SK-N-SH treated with all-trans-retinoic acid at 6 μM for 48 hours (cell line): ENCODE measurements at regions not wholly inside any gene's neighbourhood (a gene's known extent, or its start where the extent isn't known, plus 50 kb on each side); places are given as distances from the start of the nearest gene placed in this dataset.

Experiments
- ATAC-seq: fragments of 200-7000 bp; cut with Tn5 transposase; 3 replicates; pipeline ENCODE4 v1.9.1; 2020; ENCODE audit warnings: mild to moderate bottlenecking, moderate library complexity
- BACH2 ChIP-seq: fragments of 250-450 bp; sonication (Bioruptor Pico); IDR thresholded peaks from 2 replicates; pipeline ENCODE4 v1.9.0; 2021; ENCODE audit warnings: mild to moderate bottlenecking, borderline replicate concordance
- CSDC2 ChIP-seq: fragments of 250-450 bp; sonication (Bioruptor Pico); IDR thresholded peaks from 2 replicates; pipeline ENCODE4 v1.5.0; 2020; ENCODE audit warnings: mild to moderate bottlenecking, moderate library complexity
- ESRRG ChIP-seq: fragments of 250-450 bp; sonication (Bioruptor Pico); IDR thresholded peaks from 2 replicates; pipeline ENCODE4 v1.6.1; 2021; ENCODE audit warnings: mild to moderate bottlenecking
- GLIS3 ChIP-seq: fragments of 250-450 bp; sonication (Bioruptor Pico); IDR thresholded peaks from 2 replicates; pipeline ENCODE4 v1.5.0; 2020; ENCODE audit warnings: mild to moderate bottlenecking, moderate library complexity
- ISL1 ChIP-seq: fragments of 250-450 bp; sonication (Bioruptor Pico); IDR thresholded peaks from 2 replicates; pipeline ENCODE4 v2.1.2; 2022; ENCODE audit warnings: mild to moderate bottlenecking, moderate library complexity
- OSR1 ChIP-seq: fragments of 250-450 bp; sonication (Bioruptor Pico); IDR thresholded peaks from 2 replicates; pipeline ENCODE4 v1.8.0; 2022; ENCODE audit warnings: moderate library complexity, mild to moderate bottlenecking, inconsistent platforms
- RARB ChIP-seq: fragments of 250-450 bp; sonication (Bioruptor Pico); IDR thresholded peaks from 2 replicates; pipeline ENCODE4 v1.8.0; 2021; ENCODE audit warnings: mild to moderate bottlenecking, moderate library complexity
- SNAI2 ChIP-seq: fragments of 250-450 bp; sonication (Bioruptor Pico); IDR thresholded peaks from 2 replicates; pipeline ENCODE4 v1.5.0; 2020; ENCODE audit warnings: mild to moderate bottlenecking, moderate library complexity
- TCF4 ChIP-seq: fragments of 250-450 bp; sonication (Bioruptor Pico); IDR thresholded peaks from 2 replicates; pipeline ENCODE4 v1.8.0; 2021; ENCODE audit warnings: mild to moderate bottlenecking, moderate library complexity, borderline replicate concordance
- TOX ChIP-seq: fragments of 250-450 bp; sonication (Bioruptor Pico); IDR thresholded peaks from 2 replicates; pipeline ENCODE4 v1.8.0; 2021; ENCODE audit warnings: mild to moderate bottlenecking, moderate library complexity, borderline replicate concordance
- ZC3H10 ChIP-seq: fragments of 250-450 bp; sonication (Bioruptor Pico); IDR thresholded peaks from 2 replicates; pipeline ENCODE4 v1.5.1; 2021; ENCODE audit warnings: mild to moderate bottlenecking, moderate library complexity
- ZFP3 ChIP-seq: fragments of 250-450 bp; sonication (Bioruptor Pico); IDR thresholded peaks from 2 replicates; pipeline ENCODE4 v1.5.0; 2020; ENCODE audit warnings: mild to moderate bottlenecking, moderate library complexity
- ZFP30 ChIP-seq: fragments of 450-650 bp; formaldehyde crosslinking; IDR thresholded peaks from 2 replicates; pipeline ENCODE4 v1.5.0; 2022; ENCODE audit warnings: mild to moderate bottlenecking, moderate library complexity
- ZNF70 ChIP-seq: fragments of 450-650 bp; formaldehyde crosslinking; IDR thresholded peaks from 2 replicates; pipeline ENCODE4 v1.5.0; 2020; ENCODE audit warnings: mild to moderate bottlenecking, moderate library complexity
- ZNF8 ChIP-seq: fragments of 450-650 bp; formaldehyde crosslinking; IDR thresholded peaks from 2 replicates; pipeline ENCODE4 v1.5.0; 2020; ENCODE audit warnings: mild to moderate bottlenecking, moderate library complexity
- TF ChIP-seq, protein P1 (sequence below): fragments of 250-450 bp; sonication (Bioruptor Pico); IDR thresholded peaks from 2 replicates; pipeline ENCODE4 v1.5.0; 2020; ENCODE audit warnings: mild to moderate bottlenecking, moderate library complexity
- TF ChIP-seq, protein P2 (sequence below): fragments of 250-450 bp; sonication (Bioruptor Pico); IDR thresholded peaks from 2 replicates; pipeline ENCODE4 v1.5.1; 2020; ENCODE audit warnings: low read depth, mild to moderate bottlenecking, moderate library complexity
- TF ChIP-seq, protein P3 (sequence below): fragments of 250-450 bp; sonication (Bioruptor Pico); IDR thresholded peaks from 2 replicates; pipeline ENCODE4 v1.8.0; 2020; ENCODE audit warnings: mild to moderate bottlenecking, moderate library complexity, borderline replicate concordance
- TF ChIP-seq, protein P4 (sequence below): fragments of 250-450 bp; sonication (Bioruptor Pico); IDR thresholded peaks from 2 replicates; pipeline ENCODE4 v1.8.0; 2021; ENCODE audit warnings: low read depth, mild to moderate bottlenecking, moderate library complexity, borderline replicate concordance

DNA sequence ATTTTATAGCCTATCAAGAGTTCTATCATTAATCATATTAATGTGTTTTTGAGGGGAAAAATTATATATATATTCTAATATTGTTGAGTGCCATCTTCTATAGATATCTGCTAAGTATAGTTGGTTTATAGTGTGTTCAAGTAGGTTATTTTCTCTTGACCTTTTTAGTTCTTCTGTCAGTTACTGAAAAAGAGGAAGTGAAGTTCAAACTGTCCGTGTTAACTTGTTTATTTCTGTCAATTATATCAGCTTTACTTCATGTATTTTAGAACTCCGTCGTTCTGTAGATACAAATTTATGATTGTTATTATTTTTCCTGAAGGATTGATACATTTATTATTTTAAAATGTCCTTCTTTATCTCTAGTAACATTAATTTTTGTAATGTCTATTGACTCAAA lies 1209.1 kb downstream of the CDH12 start:
- ATAC-seq, result no peak

DNA sequence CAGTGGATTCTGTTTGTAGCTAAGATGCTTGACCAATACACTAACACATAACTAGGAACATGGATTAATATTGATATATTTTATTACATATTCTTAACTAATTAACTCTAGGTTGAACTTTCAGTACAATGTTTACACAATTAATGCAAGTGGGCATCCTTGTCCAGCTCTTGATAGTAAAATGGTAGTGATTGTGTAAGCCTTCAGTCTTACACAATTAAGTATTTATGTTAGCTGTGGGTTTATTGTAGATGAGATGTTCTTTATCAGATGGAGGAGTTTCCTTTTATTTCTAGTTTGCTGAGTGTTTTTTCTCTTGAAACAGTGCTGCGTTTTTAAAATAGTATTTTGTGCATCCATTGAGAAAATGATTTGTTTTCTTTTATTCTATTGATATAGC lies 1210.8 kb downstream of the CDH12 start:
- no peak for ATAC-seq
- TF ChIP-seq ZFP3 (CRISPR knock-in tag) (no peak), TOX (no peak), ZC3H10 (no peak), ISL1 (no peak), RARB (CRISPR knock-in tag) (no peak), GLIS3 (CRISPR knock-in tag) (no peak), ZFP30 (CRISPR knock-in tag) (no peak), BACH2 (no peak)
- TF ChIP-seq, protein P1, sequence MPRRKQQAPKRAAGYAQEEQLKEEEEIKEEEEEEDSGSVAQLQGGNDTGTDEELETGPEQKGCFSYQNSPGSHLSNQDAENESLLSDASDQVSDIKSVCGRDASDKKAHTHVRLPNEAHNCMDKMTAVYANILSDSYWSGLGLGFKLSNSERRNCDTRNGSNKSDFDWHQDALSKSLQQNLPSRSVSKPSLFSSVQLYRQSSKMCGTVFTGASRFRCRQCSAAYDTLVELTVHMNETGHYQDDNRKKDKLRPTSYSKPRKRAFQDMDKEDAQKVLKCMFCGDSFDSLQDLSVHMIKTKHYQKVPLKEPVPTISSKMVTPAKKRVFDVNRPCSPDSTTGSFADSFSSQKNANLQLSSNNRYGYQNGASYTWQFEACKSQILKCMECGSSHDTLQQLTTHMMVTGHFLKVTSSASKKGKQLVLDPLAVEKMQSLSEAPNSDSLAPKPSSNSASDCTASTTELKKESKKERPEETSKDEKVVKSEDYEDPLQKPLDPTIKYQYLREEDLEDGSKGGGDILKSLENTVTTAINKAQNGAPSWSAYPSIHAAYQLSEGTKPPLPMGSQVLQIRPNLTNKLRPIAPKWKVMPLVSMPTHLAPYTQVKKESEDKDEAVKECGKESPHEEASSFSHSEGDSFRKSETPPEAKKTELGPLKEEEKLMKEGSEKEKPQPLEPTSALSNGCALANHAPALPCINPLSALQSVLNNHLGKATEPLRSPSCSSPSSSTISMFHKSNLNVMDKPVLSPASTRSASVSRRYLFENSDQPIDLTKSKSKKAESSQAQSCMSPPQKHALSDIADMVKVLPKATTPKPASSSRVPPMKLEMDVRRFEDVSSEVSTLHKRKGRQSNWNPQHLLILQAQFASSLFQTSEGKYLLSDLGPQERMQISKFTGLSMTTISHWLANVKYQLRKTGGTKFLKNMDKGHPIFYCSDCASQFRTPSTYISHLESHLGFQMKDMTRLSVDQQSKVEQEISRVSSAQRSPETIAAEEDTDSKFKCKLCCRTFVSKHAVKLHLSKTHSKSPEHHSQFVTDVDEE (CRISPR knock-in tag), result no peak
- TF ChIP-seq, protein P2, sequence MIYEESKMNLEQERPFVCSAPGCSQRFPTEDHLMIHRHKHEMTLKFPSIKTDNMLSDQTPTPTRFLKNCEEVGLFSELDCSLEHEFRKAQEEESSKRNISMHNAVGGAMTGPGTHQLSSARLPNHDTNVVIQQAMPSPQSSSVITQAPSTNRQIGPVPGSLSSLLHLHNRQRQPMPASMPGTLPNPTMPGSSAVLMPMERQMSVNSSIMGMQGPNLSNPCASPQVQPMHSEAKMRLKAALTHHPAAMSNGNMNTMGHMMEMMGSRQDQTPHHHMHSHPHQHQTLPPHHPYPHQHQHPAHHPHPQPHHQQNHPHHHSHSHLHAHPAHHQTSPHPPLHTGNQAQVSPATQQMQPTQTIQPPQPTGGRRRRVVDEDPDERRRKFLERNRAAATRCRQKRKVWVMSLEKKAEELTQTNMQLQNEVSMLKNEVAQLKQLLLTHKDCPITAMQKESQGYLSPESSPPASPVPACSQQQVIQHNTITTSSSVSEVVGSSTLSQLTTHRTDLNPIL (CRISPR knock-in tag), result no peak

More for the DNA sequence above, 1209.1 kb downstream of the CDH12 start:
- TF ChIP-seq, protein P3, sequence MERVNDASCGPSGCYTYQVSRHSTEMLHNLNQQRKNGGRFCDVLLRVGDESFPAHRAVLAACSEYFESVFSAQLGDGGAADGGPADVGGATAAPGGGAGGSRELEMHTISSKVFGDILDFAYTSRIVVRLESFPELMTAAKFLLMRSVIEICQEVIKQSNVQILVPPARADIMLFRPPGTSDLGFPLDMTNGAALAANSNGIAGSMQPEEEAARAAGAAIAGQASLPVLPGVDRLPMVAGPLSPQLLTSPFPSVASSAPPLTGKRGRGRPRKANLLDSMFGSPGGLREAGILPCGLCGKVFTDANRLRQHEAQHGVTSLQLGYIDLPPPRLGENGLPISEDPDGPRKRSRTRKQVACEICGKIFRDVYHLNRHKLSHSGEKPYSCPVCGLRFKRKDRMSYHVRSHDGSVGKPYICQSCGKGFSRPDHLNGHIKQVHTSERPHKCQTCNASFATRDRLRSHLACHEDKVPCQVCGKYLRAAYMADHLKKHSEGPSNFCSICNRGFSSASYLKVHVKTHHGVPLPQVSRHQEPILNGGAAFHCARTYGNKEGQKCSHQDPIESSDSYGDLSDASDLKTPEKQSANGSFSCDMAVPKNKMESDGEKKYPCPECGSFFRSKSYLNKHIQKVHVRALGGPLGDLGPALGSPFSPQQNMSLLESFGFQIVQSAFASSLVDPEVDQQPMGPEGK (CRISPR knock-in tag), result no peak

DNA sequence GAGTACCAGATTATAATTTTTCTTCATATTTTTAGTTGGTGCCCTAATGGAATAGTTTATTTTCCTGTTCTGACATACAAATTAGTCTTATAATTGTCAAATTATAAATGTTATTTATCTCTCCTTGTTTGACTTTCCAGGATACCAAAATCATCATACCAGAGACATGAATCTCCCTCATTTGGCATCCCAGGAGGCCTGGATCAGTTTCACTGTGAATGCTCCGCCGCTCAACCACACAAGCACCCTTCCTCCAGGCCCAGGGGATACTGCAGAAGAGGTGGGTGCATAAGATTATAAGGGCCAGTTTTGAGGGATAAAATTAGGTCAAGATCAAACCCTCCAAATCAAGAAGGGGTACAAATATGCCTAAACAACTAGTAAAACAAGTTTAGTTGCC lies 1229.3 kb downstream of the CDH12 start:
- no peak for ATAC-seq
- TF ChIP-seq ZNF8 (no peak), TCF4 (no peak)

DNA sequence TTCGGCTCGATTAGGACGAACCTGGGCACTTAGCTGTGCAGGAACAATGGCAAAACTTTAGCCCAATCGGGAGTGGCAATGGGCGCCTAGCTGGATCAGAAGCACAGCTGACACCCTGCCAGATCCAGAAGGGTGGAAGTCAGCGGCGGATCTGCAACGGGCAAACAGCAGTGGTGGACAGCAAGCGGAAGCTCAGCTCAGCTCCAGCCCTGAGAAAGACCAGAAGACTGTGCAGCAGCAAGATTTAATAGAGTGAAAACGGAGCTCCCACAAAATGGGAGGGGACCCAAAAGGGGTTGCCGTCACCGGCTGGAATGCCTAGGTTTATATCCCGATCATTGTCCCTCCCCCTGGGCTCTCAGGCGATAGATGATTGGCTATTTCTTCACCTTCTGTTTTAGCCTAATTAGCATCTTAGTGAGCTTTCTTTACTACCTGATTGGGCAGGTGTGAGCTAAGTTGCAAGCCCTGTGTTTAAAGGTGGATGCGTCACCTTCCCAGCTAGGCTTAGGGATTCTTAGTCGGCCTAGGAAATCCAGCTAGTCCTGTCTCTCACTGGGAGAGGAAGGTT lies 1237.9 kb downstream of the CDH12 start:
- no peak for TF ChIP-seq ISL1
- no peak for TF ChIP-seq ZNF70
- peak; percentile 65 for ATAC-seq

DNA sequence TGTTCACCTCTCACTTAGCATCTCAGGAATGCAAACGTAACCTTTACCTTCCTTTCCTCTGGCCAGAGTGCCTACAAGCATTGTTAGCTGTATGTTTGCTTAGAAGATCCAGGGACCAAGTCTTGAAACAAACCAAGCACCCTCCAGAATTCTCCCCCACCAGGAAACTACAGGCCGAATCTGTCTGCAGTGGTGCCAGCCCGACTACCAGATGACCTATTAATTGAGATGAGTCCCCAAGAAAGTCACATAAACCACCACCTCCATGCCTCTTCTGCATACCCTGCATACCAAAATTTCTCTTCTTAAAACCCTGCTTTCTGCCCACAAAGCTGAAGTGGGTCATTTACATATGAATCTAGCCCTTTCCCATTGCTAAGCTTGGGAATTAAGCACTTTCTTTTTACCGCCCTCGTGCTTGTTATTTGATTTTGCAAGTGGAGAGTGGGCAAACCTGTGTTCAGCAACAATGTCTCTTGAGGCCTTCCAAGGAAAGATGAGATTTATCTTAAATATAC lies 1239.1 kb downstream of the CDH12 start:
- TF ChIP-seq OSR1, result no peak
- no peak for TF ChIP-seq SNAI2
- TF ChIP-seq, all 23 proteins: peak for 0
- ATAC-seq, result no peak

DNA sequence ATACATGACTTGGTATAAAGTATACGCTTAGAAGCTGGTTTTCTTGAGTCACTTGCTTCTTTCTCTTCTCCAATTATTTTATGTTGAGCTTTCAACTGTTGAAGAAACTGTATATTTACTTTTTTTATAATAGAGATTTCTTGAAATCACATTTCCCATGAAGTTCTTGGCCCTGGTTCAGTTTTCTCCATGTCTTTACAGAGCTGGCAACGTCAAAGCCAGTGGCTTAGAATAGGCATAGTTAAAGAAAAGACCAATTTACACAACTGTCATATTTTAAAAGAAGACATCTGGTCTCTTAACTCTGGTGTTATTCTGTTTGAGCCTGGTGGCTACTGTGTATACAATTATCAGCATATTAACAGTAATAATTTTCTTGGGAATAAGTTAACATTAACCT lies 1249.3 kb downstream of the CDH12 start:
- ATAC-seq, result no peak
- TF ChIP-seq, protein P2 (CRISPR knock-in tag), result no peak
- TF ChIP-seq, protein P3 (CRISPR knock-in tag), result no peak
- TF ChIP-seq, protein P4, sequence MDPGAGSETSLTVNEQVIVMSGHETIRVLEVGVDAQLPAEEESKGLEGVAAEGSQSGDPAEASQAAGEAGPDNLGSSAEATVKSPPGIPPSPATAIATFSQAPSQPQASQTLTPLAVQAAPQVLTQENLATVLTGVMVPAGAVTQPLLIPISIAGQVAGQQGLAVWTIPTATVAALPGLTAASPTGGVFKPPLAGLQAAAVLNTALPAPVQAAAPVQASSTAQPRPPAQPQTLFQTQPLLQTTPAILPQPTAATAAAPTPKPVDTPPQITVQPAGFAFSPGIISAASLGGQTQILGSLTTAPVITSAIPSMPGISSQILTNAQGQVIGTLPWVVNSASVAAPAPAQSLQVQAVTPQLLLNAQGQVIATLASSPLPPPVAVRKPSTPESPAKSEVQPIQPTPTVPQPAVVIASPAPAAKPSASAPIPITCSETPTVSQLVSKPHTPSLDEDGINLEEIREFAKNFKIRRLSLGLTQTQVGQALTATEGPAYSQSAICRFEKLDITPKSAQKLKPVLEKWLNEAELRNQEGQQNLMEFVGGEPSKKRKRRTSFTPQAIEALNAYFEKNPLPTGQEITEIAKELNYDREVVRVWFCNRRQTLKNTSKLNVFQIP (CRISPR knock-in tag), result no peak
- TF ChIP-seq ZFP3 (CRISPR knock-in tag) (no peak), SNAI2 (no peak), BACH2 (no peak), ESRRG (CRISPR knock-in tag) (no peak), ZFP30 (CRISPR knock-in tag) (no peak), ZNF70 (no peak), CSDC2 (CRISPR knock-in tag) (no peak), ISL1 (no peak)
